BLaER1 (cell line): ENCODE measurements at regions not wholly inside any gene's neighbourhood (a gene's known extent, or its start where the extent isn't known, plus 50 kb on each side); places are given as distances from the start of the nearest gene placed in this dataset.

Experiments used
- H3K27ac ChIP-seq: shearing (Covaris generic); formaldehyde crosslinking; 2 replicates; pipeline ENCODE4 v1.8.1; 2022
- H3K27me3 ChIP-seq: shearing (Covaris generic); formaldehyde crosslinking; 2 replicates; pipeline ENCODE4 v1.8.1; 2022
- H3K36me3 ChIP-seq: shearing (Covaris generic); formaldehyde crosslinking; 2 replicates; pipeline ENCODE4 v1.8.1; 2022
- H3K4me1 ChIP-seq: shearing (Covaris generic); formaldehyde crosslinking; 2 replicates; pipeline ENCODE4 v1.8.1; 2022
- H3K4me2 ChIP-seq: shearing (Covaris generic); formaldehyde crosslinking; 2 replicates; pipeline ENCODE4 v1.8.1; 2022
- H3K4me3 ChIP-seq: shearing (Covaris generic); formaldehyde crosslinking; 2 replicates; pipeline ENCODE4 v1.8.1; 2022
- H3K9ac ChIP-seq: shearing (Covaris generic); formaldehyde crosslinking; 2 replicates; pipeline ENCODE4 v1.8.1; 2022
- H3K9me3 ChIP-seq: shearing (Covaris generic); formaldehyde crosslinking; 2 replicates; pipeline ENCODE4 v1.8.1; 2022
- H4K20me1 ChIP-seq: shearing (Covaris generic); formaldehyde crosslinking; 2 replicates; pipeline ENCODE4 v1.8.1; 2022
- Cebpa-rat ChIP-seq: shearing (Covaris generic); IDR thresholded peaks from 2 replicates; pipeline ENCODE4 v1.8.1; 2022

DNA sequence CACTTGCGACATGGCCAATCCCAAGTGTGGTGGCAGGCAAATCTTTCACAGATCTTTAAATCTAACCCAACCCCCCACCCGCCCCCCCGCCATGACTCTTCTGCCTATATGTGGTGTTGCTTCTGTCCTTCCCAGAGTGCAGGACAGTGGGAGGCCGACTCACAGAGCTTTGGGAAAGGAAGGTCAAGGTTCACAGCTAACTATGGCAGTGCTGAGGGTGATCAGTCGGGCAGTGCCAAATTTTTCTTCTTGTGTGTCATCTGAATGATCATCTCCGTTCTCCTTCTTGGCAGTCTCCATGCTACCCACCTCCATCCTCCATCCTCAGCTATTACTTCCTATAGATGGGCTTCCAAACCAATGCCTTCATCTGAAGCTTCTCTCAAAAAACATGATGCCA lies 129.0 kb upstream of the NFIB start:
- no peak overlapping the region for H3K9ac ChIP-seq
- no peak overlapping the region for H3K27ac ChIP-seq
- no peak overlapping the region for H3K4me3 ChIP-seq
- no peaks in the 10 kb centered on the region for H3K36me3 ChIP-seq
- TF ChIP-seq Cebpa-rat: no peak
- no peaks in the 10 kb centered on the region for H3K27me3 ChIP-seq
- H4K20me1 ChIP-seq: no peaks in the 10 kb centered on the region
- no peak overlapping the region for H3K4me2 ChIP-seq
- H3K4me1 ChIP-seq: peaks cover 4% of the 10 kb centered on the region
- no peaks in the 10 kb centered on the region for H3K9me3 ChIP-seq

DNA sequence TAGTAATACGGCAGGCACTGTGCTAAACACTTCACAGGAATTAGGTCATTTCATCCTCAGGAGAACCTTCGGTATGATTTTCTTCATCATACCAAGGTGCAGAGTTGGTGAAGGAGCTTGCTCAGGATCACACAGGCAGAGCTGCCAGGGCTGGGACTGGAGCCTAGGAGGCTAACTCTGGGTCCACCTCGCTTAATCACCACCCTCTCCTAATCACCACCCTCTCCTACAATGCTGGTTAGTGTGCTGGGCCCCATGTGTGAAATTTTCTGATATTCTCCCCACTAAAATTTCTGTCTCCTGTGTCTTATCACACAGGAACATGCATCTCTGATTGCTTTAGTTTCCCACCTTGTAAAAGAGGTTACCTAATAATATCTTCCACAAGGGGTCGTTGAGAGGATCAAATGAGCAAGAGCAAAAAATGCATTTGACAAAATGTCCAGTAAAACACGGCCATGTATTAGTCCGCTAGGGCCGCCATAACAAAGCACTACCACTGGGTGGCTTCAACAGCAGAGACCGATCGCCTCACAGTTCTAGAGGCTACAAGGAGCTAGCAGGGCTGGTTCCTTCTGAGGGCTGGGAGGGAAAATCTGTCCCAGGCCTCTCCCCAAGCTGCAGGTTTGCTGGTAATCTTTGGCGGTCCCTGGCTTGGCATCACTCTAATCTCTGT lies 128.2 kb upstream of the NFIB start:
- H3K4me3 ChIP-seq: no peak overlapping the region
- no peak overlapping the region for H3K4me2 ChIP-seq
- peaks cover 12% of the 10 kb centered on the region for H3K4me1 ChIP-seq
- H3K36me3 ChIP-seq: no peaks in the 10 kb centered on the region
- no peaks in the 10 kb centered on the region for H3K9me3 ChIP-seq
- no peak overlapping the region for H3K27ac ChIP-seq
- no peaks in the 10 kb centered on the region for H3K27me3 ChIP-seq
- no peaks in the 10 kb centered on the region for H4K20me1 ChIP-seq
- TF ChIP-seq Cebpa-rat: no peak
- no peak overlapping the region for H3K9ac ChIP-seq

DNA sequence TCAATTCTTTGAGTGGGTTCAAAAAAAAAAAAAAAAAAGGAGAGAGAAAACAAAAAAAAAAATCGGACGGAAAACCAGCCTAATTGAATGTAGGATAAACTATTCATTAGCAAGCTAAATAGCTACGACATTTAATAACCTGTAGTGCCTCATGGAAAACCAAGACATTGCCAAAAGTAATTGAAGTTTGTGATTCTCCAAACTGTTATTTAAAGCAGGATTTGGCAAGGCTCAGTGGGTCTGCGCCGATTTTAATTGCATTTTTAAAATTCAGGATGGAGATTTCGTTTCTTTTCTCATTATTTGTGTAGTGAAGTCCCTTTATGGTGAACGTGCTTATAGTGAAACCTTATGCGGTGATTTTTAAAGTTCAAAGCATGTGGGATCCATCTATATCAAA lies 127.2 kb upstream of the NFIB start:
- H3K4me3 ChIP-seq: no peak overlapping the region
- H3K4me1 ChIP-seq: peaks cover 12% of the 10 kb centered on the region
- H3K4me2 ChIP-seq: no peak overlapping the region
- no peaks in the 10 kb centered on the region for H3K9me3 ChIP-seq
- no peaks in the 10 kb centered on the region for H3K27me3 ChIP-seq
- H3K9ac ChIP-seq: no peak overlapping the region
- no peaks in the 10 kb centered on the region for H4K20me1 ChIP-seq
- no peak for TF ChIP-seq Cebpa-rat
- H3K27ac ChIP-seq: no peak overlapping the region
- no peaks in the 10 kb centered on the region for H3K36me3 ChIP-seq

DNA sequence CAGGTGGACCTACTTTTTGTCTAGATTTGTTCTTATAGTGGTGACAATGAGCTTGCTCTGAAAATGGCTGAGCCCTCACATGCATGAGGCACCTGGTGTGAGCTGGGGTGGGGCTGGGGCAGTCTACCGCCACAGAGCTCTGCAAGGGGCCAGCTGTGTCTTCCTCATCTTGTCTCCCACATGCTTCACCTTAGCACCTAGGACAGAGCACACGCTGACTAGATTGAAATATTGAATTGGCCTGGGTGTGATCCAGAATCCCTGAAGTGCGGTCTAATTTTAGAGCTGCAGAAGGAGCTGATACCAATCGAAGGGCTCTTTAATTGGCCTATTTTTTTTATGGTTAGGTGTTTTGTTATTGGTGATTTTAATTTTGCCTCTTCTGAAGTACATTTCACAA lies 126.1 kb upstream of the NFIB start:
- Histone ChIP-seq H4K20me1 (no peaks in the 10 kb centered on the region), H3K36me3 (no peaks in the 10 kb centered on the region), H3K27me3 (no peaks in the 10 kb centered on the region), H3K9ac (no peak overlapping the region), H3K9me3 (no peaks in the 10 kb centered on the region), H3K4me3 (no peak overlapping the region), H3K4me1 (peaks cover 12% of the 10 kb centered on the region), H3K27ac (no peak overlapping the region), H3K4me2 (no peak overlapping the region)
- no peak for TF ChIP-seq Cebpa-rat

DNA sequence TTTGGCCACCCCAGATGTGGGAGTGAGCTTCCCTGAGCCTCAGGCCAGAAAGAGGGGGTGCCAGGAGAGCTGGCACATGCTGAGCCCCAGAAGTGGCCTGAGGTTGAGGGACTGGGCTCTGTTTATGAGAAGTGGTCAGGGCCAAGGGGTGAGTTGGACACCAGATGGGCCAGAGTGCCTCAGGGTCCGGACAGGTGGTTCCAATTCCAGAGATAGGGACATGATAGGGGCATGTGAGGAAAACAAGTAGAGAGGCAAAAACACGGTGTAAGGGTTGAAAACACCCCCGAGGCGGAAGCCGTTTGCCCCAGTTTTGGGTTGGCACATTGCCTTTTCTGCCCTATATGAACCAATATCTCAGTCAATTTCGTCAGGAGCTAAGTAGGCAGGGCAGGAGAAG lies 125.6 kb upstream of the NFIB start:
- Histone ChIP-seq H3K27ac (no peak overlapping the region), H3K36me3 (no peaks in the 10 kb centered on the region), H3K9ac (no peak overlapping the region), H3K9me3 (no peaks in the 10 kb centered on the region), H3K4me3 (no peak overlapping the region), H4K20me1 (no peaks in the 10 kb centered on the region), H3K4me1 (peaks cover 12% of the 10 kb centered on the region), H3K4me2 (no peak overlapping the region), H3K27me3 (no peaks in the 10 kb centered on the region)
- no peak for TF ChIP-seq Cebpa-rat

DNA sequence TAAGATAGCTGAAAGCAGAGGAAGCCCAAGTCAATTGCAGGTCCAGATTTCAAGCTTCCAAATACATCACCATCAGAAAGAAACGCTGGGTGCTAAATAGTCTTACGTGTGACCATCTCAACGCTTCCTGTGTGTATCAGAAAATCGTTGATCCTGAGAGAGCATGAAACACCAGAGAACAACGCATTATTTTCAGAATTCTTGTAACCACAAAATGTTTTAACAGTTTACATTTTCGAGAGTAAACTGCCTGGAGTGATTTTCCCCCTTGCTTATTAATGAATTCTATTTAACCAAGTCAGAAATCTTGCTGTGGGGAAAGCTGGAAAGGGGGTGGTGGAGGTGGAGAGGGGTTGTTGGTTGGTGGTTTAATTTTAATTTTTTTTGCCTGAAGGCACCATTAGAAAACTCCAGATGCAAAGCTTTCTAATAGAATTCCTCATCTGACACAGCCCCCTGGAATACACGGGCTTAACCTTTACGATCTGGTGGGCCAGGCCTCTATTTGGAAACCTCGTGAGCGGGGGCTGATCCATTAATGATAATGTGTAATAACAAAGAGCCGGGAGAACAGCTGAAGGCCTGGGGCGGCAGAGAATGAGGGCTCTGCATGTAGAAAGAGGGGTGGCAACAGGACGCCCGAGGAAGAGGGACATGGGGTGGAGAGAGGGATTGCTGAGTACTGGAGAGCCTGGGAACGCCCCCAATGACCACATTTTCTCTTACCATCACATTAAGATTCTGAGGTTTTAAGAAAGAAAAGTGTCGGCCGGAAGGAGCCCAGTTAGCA lies 124.5 kb upstream of the NFIB start:
- no peaks in the 10 kb centered on the region for H3K36me3 ChIP-seq
- no peak overlapping the region for H3K9ac ChIP-seq
- H3K4me1 ChIP-seq: peaks cover 12% of the 10 kb centered on the region
- no peaks in the 10 kb centered on the region for H4K20me1 ChIP-seq
- 0 out of 2 replicates have a peak overlapping the region, but pooled peaks have one; percentile 5 for H3K4me2 ChIP-seq
- H3K9me3 ChIP-seq: no peaks in the 10 kb centered on the region
- no peak for TF ChIP-seq Cebpa-rat
- no peak overlapping the region for H3K27ac ChIP-seq
- no peaks in the 10 kb centered on the region for H3K27me3 ChIP-seq
- no peak overlapping the region for H3K4me3 ChIP-seq

DNA sequence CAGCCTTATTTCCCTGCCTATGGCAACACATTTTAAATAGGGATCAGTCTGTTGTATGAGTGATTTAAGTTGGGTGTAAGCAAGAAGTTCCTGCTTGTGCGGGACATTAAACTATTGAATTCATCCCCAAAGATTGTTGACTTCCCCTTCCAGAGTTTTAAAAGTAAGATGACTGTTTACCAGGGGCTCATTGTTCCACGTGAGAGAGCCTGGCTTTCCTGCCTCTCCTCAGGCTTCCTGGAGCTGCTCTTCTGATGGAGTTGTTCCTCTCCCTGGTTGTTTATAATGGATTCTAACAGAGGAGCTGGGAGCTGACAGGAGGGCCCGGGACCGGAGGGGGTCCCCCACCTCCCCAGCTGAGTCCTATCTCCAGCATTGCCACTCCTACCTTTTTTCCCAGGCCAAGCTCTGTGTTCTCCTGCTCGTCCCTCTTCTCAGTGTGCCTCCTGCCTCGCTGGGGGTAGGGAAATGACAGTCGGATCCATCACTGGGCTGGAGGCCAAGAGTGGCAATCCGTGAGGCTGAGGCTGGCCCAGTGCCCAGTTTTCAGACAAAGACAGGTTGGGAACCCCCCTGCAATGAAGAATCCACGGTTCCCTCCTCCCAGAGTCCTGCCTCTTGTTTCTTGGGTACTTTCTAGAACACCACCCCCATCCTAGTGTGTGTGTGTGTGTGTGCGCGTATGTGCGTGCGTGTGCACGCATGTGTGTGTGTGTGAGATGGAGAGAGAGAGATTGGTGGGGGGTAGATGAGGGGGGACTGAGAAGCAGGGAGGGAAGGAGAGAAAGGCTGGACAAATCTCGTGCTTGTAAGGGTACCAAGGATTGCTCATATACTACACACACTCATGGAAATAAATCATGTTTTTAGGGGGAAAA lies 123.7 kb upstream of the NFIB start:
- Histone ChIP-seq H3K9ac (no peak overlapping the region), H3K36me3 (no peaks in the 10 kb centered on the region), H3K27me3 (no peaks in the 10 kb centered on the region), H3K27ac (no peak overlapping the region), H3K4me3 (no peak overlapping the region), H3K4me2 (peak overlapping the region; percentile 23; the same call in 1 of the 2 replicates), H4K20me1 (no peaks in the 10 kb centered on the region), H3K4me1 (peaks cover 12% of the 10 kb centered on the region), H3K9me3 (no peaks in the 10 kb centered on the region)
- no peak for TF ChIP-seq Cebpa-rat

DNA sequence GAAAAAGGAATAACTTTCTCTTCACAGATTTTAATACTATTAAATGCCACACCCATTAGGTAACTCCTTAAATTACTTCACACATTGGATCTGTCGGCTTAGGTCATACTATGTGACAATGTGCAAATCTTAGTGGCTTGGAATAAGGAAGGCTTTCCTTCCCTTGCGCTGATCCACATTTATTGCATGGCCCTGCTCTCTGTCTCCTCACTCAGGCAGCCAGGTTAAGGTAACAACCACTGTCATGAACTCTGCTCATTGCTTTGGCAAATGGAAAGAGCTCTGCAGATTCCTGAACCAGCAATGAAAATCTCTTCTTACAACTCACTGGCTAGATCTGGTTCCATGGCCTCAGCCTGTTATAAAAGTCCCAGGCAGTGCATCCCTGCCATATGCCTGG lies 121.9 kb upstream of the NFIB start:
- Histone ChIP-seq H3K27ac (no peak overlapping the region), H3K4me1 (peaks cover 12% of the 10 kb centered on the region), H3K4me2 (no peak overlapping the region), H3K9ac (no peak overlapping the region), H4K20me1 (no peaks in the 10 kb centered on the region), H3K36me3 (no peaks in the 10 kb centered on the region), H3K9me3 (no peaks in the 10 kb centered on the region), H3K4me3 (no peak overlapping the region), H3K27me3 (no peaks in the 10 kb centered on the region)
- TF ChIP-seq Cebpa-rat: no peak

DNA sequence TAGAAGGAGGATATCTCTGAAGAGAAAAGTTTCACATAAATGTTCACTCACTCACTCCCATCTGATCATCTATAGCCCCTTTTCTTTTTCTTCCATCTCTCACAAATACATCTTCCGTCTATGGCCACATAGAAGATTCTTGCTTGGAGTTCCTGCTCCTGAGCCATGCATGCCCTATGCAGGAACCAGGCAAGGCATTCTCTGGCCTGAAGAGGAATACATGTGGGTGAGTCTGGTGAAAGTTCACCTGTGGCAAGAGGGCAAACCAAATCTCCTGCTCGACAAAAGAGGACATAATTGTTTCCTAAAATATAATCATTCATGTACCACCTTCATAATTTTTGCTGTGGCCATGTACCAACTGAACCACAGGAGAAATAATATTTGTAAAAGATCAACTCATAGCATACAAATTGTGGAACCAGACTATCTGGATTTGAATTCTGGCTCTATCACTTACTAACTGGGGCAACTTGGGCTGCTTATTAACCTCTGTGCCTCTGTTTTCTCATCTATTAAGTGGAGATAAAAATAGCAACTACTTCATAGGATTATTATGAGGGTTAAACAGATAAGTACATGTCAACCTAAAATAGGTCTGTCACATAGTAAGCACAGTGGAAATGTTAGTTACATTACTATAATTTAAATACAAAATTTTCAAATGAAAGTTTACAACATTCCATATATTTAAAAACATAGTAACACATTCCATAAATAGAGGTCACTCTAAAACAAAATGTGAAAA lies 121.2 kb upstream of the NFIB start:
- H3K27ac ChIP-seq: no peak overlapping the region
- H3K27me3 ChIP-seq: no peaks in the 10 kb centered on the region

More for the DNA sequence above, 121.2 kb upstream of the NFIB start:
- Histone ChIP-seq H3K36me3 (no peaks in the 10 kb centered on the region), H3K4me2 (no peak overlapping the region), H3K4me1 (peaks cover 12% of the 10 kb centered on the region), H3K9me3 (no peaks in the 10 kb centered on the region), H4K20me1 (no peaks in the 10 kb centered on the region), H3K4me3 (no peak overlapping the region), H3K9ac (no peak overlapping the region)
- no peak for TF ChIP-seq Cebpa-rat
